Heart right ventricle (tissue), 16 donors: ENCODE measurements at regions not wholly inside any gene's neighbourhood (a gene's known extent, or its start where the extent isn't known, plus 50 kb on each side); places are given as distances from the start of the nearest gene placed in this dataset.
A peak's percentile ranks its signal among the peaks of the same experiment; 100 is the strongest.

Source experiments
- ATAC-seq, 8 donors: fragments of 200-7000 bp; cut with Tn5 transposase; one replicate each; pipeline ENCODE4 v1.9.1; 2020; ENCODE audit warnings: mild to moderate bottlenecking in 8 of 8, moderate library complexity in 8 of 8, moderate number of reproducible peaks in 1 of 8
- DNase-seq, 2 donors: peaks; one replicate each; pipeline ENCODE4 v3.0.0-alpha.2; 2020
- H3K27ac ChIP-seq, 10 donors: fragments of 200-600 bp; sonication (generic) in 2 of 10; one replicate each; pipeline versions ENCODE4 v1.5.0 to v1.8.0; 2020 to 2022; ENCODE audit warnings: mild to moderate bottlenecking in 3 of 10
- H3K27me3 ChIP-seq, 7 donors: fragments of 200-600 bp; one replicate each; pipeline ENCODE4 v1.8.0; 2021 to 2022; ENCODE audit warnings: mild to moderate bottlenecking in 2 of 7
- H3K36me3 ChIP-seq, 9 donors: fragments of 200-600 bp; sonication (generic) in 1 of 9; one replicate each; pipeline versions ENCODE4 v1.5.0 to v1.8.0; 2020 to 2022; ENCODE audit warnings: mild to moderate bottlenecking in 2 of 9
- H3K4me1 ChIP-seq, 9 donors: fragments of 200-600 bp; sonication (generic) in 1 of 9; one replicate each; pipeline versions ENCODE4 v1.5.0 to v1.8.0; 2020 to 2022; ENCODE audit warnings: mild to moderate bottlenecking in 4 of 9
- H3K4me3 ChIP-seq, 10 donors: fragments of 200-600 bp; sonication (generic) in 2 of 10; one replicate each; pipeline versions ENCODE4 v1.5.0 to v1.8.0; 2020 to 2022; ENCODE audit warnings: mild to moderate bottlenecking in 7 of 10, moderate library complexity in 2 of 10
- H3K9me3 ChIP-seq, 11 donors: fragments of 200-600 bp in 10 of 11; sonication (generic) in 2 of 11; one replicate each; pipeline versions ENCODE4 v1.5.0 to v1.8.0; 2013 to 2022; ENCODE audit warnings: mild to moderate bottlenecking in 2 of 11, control low read depth in 1 of 11, moderate library complexity in 1 of 11
- WGBS, 2 donors: extraction: QIAGEN DNeasy Blood & Tissue Kit; methylation state at CpG; one replicate each; pipeline ENCODE4 v1.1.7; 2013; ENCODE audit warnings: inconsistent platforms in 1 of 2; 5-methylcytosine and 5-hydroxymethylcytosine counted together
- intact Hi-C, 10 donors: fragments of 100-400 bp; cut with DNase I; formaldehyde crosslinking; loops; one replicate each; pipeline versions ENCODE4 v1.11.1 to v1.14.2; 2022
- TF ChIP-seq, protein P1 (sequence below), 9 donors: fragments of 200-600 bp; sonication (generic) in 2 of 9; IDR thresholded peaks; one replicate each; pipeline versions ENCODE4 v1.5.0 to v1.8.0; 2021 to 2022; ENCODE audit warnings: antibody characterized with exemption in 9 of 9, mild to moderate bottlenecking in 5 of 9, moderate library complexity in 1 of 9
- donor health status: Arrhythmogenic right ventricular cardiomyopathy.
- donor health status: ischemic (EF 13 %, LVEDD 7.1; RV severe dilation, severe dysfunction).
- donor health status: healthy with polysubstance abuse.
- donor health status: DM: no; HTN: yes; CAD: no.
- donor health status: DM: no; HTN: no; CAD: no.
- donor health status: ischemic (EF 25% LVEDD 6.9; RV normal size, moderate dysfunction).
- donor health status: ischemic (EF 25% LVEDD 5.7; RV mildly dilated, moderate dysfunction).
- donor health status: healthy.
- donor health status: DM: yes; HTN: yes; CAD: no.
- donor health status: Ischemic cardiomyopathy.
- donor health status: ischemic (EF 35%, LVEDD 5.7; RV mildly dilated, moderate dysfunction).
- donor health status: nonischemic (EF 11% LVEDD 7.7; RV severe dilation, severe dysfunction).
- donor health status: DM: yes; HTN: yes; CAD: no.
- donor health status: PGD.
- donor health status: ischemic (EF 29% LVEDD 5.4; RV normal size, mild dysfunction).
- donor health status: nonischemic (EF 23%, LVEDD 6.1; RV moderate dilation, normal function).

DNA sequence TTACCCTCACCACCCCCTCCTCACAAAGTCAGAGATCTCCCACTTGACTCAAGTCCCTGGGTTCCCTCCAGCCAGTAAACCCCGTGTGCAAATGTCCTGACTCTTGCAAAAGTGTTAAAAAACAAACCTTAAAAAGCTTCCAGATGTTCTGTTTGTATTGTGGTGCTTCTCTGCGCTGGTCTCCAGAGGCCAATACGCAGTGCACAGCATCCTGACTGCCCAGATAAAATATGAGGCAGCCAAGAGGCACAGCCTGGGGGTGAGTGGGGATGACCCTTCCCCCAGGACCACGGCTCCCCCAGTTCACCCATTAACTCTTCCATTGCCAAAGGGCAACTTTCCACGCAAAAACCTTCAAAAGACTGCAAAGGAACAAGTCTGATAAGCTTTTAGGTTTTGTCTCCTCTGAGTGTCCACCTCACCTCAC lies 291.8 kb downstream of the SOX9 start:
- intact Hi-C loops, result no loop called here
- 44 to 48% methylated on average over 5 of the region's 5 CpGs for WGBS, 2 donors

DNA sequence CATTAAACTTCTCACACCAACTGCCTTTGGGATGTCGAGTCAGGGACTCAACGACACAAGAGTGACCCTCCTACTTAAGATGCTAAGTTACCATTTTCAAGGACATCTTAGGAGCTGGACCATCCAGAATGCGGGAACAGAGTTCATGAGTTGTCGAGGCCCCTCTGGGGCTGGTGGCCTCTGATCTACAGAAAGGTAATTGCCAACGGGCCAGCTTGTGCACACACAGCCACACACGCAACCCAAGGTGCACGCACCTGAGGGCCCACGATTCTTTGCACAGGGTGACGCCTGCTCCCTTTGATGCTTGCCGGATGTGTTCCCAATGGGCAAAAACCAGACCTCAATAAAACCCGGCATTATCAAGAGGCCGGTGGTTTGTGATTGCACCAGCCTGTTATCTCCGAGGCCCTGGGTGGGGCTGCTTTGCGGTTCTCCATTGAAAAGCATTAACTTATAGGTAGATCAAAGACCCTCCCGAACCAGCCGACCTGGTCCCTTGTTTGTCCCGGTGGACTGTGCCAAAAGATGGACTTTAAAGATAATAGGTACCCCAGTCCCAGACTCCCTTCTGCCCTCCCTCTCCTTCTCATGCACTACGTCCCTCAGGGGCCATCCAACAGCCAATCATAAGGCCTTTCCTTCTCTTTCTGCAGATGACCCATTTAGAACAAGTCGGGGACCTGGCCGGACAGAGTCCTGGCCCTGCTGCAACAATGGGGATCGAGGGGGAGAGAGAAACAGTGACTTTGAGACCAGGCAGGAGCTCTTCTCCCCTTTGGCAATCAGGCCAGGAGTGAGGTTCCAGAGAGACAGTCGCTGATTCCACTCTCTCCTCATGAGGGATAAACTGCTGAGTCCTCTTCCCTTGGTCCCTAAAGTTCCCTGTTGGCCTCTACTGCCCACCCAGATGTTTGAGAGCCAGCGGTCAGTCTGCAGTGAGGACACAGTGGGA lies 292.5 kb downstream of the SOX9 start:
- ATAC-seq, result no peak
- no peaks in the 10 kb centered on the region for H3K36me3 ChIP-seq
- no peak overlapping the region for H3K4me3 ChIP-seq
- intact Hi-C loops, result no loop called here
- H3K27me3 ChIP-seq, result peaks cover 0 to 18% (median 8%) of the 10 kb centered on the region in 7 donors
- TF ChIP-seq, protein P1, sequence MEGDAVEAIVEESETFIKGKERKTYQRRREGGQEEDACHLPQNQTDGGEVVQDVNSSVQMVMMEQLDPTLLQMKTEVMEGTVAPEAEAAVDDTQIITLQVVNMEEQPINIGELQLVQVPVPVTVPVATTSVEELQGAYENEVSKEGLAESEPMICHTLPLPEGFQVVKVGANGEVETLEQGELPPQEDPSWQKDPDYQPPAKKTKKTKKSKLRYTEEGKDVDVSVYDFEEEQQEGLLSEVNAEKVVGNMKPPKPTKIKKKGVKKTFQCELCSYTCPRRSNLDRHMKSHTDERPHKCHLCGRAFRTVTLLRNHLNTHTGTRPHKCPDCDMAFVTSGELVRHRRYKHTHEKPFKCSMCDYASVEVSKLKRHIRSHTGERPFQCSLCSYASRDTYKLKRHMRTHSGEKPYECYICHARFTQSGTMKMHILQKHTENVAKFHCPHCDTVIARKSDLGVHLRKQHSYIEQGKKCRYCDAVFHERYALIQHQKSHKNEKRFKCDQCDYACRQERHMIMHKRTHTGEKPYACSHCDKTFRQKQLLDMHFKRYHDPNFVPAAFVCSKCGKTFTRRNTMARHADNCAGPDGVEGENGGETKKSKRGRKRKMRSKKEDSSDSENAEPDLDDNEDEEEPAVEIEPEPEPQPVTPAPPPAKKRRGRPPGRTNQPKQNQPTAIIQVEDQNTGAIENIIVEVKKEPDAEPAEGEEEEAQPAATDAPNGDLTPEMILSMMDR (IDR thresholded peaks at IDR 0.05), result no peak
- H3K27ac ChIP-seq, result no peak overlapping the region
- WGBS, 2 donors, result 87 to 88% methylated on average over 23 of the region's 23 CpGs
- peaks cover 0 to 5% (median 0%) of the 10 kb centered on the region in 9 donors for H3K4me1 ChIP-seq
- peaks cover 0 to 18% (median 13%) of the 10 kb centered on the region in 11 donors for H3K9me3 ChIP-seq
- DNase-seq, result no peak

More for the DNA sequence above, 291.8 kb downstream of the SOX9 start:
- peaks cover 0 to 18% (median 8%) of the 10 kb centered on the region in 7 donors for H3K27me3 ChIP-seq
- TF ChIP-seq, protein P1 (IDR thresholded peaks at IDR 0.05), result no peak
- no peaks in the 10 kb centered on the region for H3K36me3 ChIP-seq
- ATAC-seq (peak in 6 of 8 donors; percentile 18 to 50 (median 34)), DNase-seq (no peak)
- peaks cover 0 to 11% (median 7%) of the 10 kb centered on the region in 11 donors for H3K9me3 ChIP-seq
- H3K4me3 ChIP-seq, result no peak overlapping the region
- no peak overlapping the region for H3K27ac ChIP-seq
- peaks cover 0 to 12% (median 2%) of the 10 kb centered on the region in 9 donors for H3K4me1 ChIP-seq

DNA sequence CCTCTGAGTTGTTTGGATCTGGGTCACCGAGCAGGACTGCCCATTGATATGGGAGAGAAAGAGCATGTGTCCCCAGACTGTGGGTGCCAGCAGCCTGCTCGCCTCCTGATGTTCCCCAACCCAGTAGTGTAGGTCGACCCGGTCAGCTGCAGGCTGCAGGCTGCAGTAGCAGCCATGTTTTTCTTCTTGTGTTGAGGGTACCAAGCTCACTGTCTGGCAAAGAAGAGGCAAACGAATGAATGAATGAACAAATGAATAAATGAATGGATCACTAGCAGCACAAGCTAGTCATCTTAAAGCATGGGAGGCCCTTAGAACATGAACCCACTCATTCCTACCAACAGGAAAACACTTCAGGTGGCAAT lies 293.2 kb downstream of the SOX9 start:
- H3K27me3 ChIP-seq, result peaks cover 0 to 18% (median 8%) of the 10 kb centered on the region in 7 donors
- H3K4me1 ChIP-seq, result peaks cover 0 to 5% (median 0%) of the 10 kb centered on the region in 9 donors
- TF ChIP-seq, protein P1 (IDR thresholded peaks at IDR 0.05), result no peak
- H3K9me3 ChIP-seq, result peaks cover 0 to 24% (median 14%) of the 10 kb centered on the region in 11 donors
- no peak overlapping the region for H3K27ac ChIP-seq
- DNase-seq, result no peak
- 83 to 86% methylated on average over 5 of the region's 5 CpGs for WGBS, 2 donors
- H3K36me3 ChIP-seq, result no peaks in the 10 kb centered on the region
- no peak for ATAC-seq
- H3K4me3 ChIP-seq, result no peak overlapping the region
- intact Hi-C loops, result no loop called here

DNA sequence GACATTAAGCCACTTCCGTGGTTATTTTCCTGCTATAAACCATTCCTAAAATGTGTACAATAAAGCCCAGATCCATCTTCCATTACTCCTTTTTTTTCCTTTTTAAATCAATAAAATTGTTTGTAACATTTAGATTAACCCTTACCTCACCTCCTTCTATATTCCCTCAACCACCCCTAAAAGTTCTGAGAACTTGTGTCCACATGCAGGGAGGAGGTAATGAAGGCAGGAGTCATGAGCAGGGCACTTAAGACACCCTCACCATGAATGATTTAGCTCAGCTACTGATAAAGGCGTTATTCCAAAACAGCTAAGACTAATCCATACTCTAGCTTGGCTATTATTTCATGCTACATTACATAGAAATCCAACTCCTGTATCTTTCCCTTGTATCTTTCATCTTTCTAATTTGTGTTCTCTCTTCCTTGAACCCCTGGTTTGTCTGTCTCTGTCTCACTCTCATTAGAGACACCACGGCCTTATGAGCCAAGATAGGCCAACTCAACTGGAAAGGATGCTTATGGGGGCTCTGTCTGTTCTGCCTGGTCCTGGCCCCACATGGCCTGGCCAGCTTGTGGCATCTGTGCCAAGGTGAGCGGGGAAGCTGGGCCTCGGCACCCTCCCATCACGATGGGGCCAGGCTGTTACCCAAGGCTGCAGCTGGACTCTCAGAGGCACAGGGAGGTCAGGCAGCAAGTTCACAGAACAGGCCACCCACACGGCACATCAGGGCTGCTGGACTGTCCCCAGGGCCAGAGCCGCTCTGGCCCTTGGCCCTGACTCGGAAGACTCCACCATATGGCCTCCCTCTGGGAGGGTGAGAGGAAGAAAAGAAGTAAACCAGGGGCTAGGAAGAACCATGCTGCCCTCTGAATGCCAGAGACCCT lies 294.4 kb downstream of the SOX9 start:
- 70 to 73% methylated on average over 9 of the region's 9 CpGs for WGBS, 2 donors
- Histone ChIP-seq H3K27ac (no peak overlapping the region), H3K27me3 (peaks cover 0 to 18% (median 8%) of the 10 kb centered on the region in 7 donors), H3K36me3 (no peaks in the 10 kb centered on the region), H3K4me1 (peaks cover 0 to 5% (median 0%) of the 10 kb centered on the region in 9 donors), H3K4me3 (no peak overlapping the region), H3K9me3 (peaks cover 0 to 26% (median 14%) of the 10 kb centered on the region in 11 donors)
- TF ChIP-seq, protein P1 (IDR thresholded peaks at IDR 0.05), result no peak
- peak in 4 of 8 donors; percentile 46 to 62 (median 49) for ATAC-seq
- intact Hi-C loops, result no loop called here
- DNase-seq, result peak in 1 of 2 donors; percentile 8
